ENCODE measurements at regions not wholly inside any gene's neighbourhood (a gene's known extent, or its start where the extent isn't known, plus 50 kb on each side); places are given as distances from the start of the nearest gene placed in this dataset.

DNA sequence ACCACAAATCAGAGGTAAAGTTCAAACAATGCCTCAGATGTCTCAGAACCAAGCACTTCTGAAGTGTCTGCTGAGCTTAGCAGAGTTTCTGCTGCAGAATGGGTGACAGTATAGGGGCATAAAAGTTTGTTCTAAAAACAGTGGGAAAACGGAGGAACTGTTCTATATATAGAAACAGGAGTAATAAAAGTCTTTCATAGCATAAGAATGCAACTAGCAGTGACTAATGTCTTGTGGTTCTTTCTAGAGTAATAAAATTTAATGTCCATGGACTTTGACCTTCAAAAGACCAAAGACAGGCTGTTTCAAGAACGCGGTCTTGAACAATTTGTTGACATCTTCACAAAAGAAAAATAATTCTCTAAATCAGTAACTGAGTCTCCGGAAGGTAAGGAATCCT lies 107.5 kb upstream of the FAR2 start:
- H2BK5ac ChIP-seq (ENCODE audit: insufficient read length, low read length): no peak overlapping the region
- DNase-seq: no peak
- H2BK20ac ChIP-seq (ENCODE audit: low read depth, low read length, poor library complexity, severe bottlenecking): no peak overlapping the region
- H3K9me3 ChIP-seq (ENCODE audit: control insufficient read depth, low read depth, low read length): no peaks in the 10 kb centered on the region
- no peaks in the 10 kb centered on the region for H3K79me1 ChIP-seq (ENCODE audit: insufficient read depth, low read depth, low read length, poor library complexity, severe bottlenecking)
- Mint-ChIP-seq H3K27me3 (ENCODE audit: low read depth) (no peaks in the 10 kb centered on the region), H3K27ac (no peak overlapping the region), H3K36me3 (ENCODE audit: insufficient read depth in 1 of 3, low read depth in 3 of 3) (no peaks in the 10 kb centered on the region), H3K4me3 (no peak overlapping the region), H3K9me3 (no peaks in the 10 kb centered on the region), H3K4me1 (peaks cover 3 to 11% of the 10 kb centered on the region in 2 experiments)
- H3K56ac ChIP-seq (ENCODE audit: insufficient read length, low read depth, low read length): no peak overlapping the region
- no peak overlapping the region for H3K9ac ChIP-seq (ENCODE audit: extremely low read depth, insufficient read length, low read length)
- no peak overlapping the region for H2BK120ac ChIP-seq (ENCODE audit: low read depth, low read length, poor library complexity, severe bottlenecking)
- no peak overlapping the region for H4K5ac ChIP-seq (ENCODE audit: insufficient read length, low read depth, low read length)
- H4K8ac ChIP-seq (replicated peaks; ENCODE audit: insufficient read length, low read depth, low read length): no peak overlapping the region
- H3K18ac ChIP-seq (ENCODE audit: insufficient read length, low read depth, low read length): no peak overlapping the region
- TF ChIP-seq, protein P1, sequence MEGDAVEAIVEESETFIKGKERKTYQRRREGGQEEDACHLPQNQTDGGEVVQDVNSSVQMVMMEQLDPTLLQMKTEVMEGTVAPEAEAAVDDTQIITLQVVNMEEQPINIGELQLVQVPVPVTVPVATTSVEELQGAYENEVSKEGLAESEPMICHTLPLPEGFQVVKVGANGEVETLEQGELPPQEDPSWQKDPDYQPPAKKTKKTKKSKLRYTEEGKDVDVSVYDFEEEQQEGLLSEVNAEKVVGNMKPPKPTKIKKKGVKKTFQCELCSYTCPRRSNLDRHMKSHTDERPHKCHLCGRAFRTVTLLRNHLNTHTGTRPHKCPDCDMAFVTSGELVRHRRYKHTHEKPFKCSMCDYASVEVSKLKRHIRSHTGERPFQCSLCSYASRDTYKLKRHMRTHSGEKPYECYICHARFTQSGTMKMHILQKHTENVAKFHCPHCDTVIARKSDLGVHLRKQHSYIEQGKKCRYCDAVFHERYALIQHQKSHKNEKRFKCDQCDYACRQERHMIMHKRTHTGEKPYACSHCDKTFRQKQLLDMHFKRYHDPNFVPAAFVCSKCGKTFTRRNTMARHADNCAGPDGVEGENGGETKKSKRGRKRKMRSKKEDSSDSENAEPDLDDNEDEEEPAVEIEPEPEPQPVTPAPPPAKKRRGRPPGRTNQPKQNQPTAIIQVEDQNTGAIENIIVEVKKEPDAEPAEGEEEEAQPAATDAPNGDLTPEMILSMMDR (conservative IDR thresholded peaks at IDR 0.05): no peak
- H3K14ac ChIP-seq (ENCODE audit: insufficient read depth, low read length): no peak overlapping the region
- no peak overlapping the region for H2AK5ac ChIP-seq (ENCODE audit: insufficient read length, low read length)
- no peak overlapping the region for H3K27ac ChIP-seq (ENCODE audit: insufficient read length, low read depth, low read length)
- H2AFZ ChIP-seq (ENCODE audit: low read length): no peak overlapping the region
- H3K79me2 ChIP-seq (ENCODE audit: insufficient read depth, low read length): no peaks in the 10 kb centered on the region
- H3K23me2 ChIP-seq (ENCODE audit: insufficient read length, low read depth, low read length, poor library complexity, severe bottlenecking): no peaks in the 10 kb centered on the region
- H3K27me3 ChIP-seq (ENCODE audit: insufficient read depth, low read length): no peaks in the 10 kb centered on the region
- no peak overlapping the region for H2BK12ac ChIP-seq (ENCODE audit: insufficient read length, low read depth, low read length)
- no peak overlapping the region for H3K23ac ChIP-seq (ENCODE audit: insufficient read length, low read depth, low read length)
- no peak overlapping the region for H3K4ac ChIP-seq (ENCODE audit: low read depth, low read length)
- H2BK15ac ChIP-seq (ENCODE audit: low read depth, low read length): no peak overlapping the region
- no peaks in the 10 kb centered on the region for H4K20me1 ChIP-seq (ENCODE audit: control insufficient read depth, insufficient read depth, insufficient read length)
- no peak overlapping the region for H3T11ph ChIP-seq (ENCODE audit: low read length)
- H4K91ac ChIP-seq (ENCODE audit: insufficient read length, low read depth, low read length): no peak overlapping the region
- no CpG with 5 or more reads among the region's 4 CpGs for WGBS (ENCODE audit: extremely low coverage, insufficient read length, low lambda C conversion rate)
- H3K4me1 ChIP-seq (ENCODE audit: insufficient read depth, low read length): no peaks in the 10 kb centered on the region
- no peak overlapping the region for H3K4me2 ChIP-seq (ENCODE audit: insufficient read depth, insufficient read length, low read length)

Measured in H9 (cell line).